HEK293 (cell line): ENCODE measurements at regions not wholly inside any gene's neighbourhood (a gene's known extent, or its start where the extent isn't known, plus 50 kb on each side); places are given as distances from the start of the nearest gene placed in this dataset.

ENCODE experiments used
- ATF2 ChIP-seq: fragments of 450-650 bp; formaldehyde crosslinking; IDR thresholded peaks from 2 replicates; pipeline ENCODE4 v1.5.1; 2016; ENCODE audit warnings: missing biosample characterization, missing genetic modification characterization, low read depth
- CTCF ChIP-seq: fragments of 450-650 bp; formaldehyde crosslinking; IDR thresholded peaks from 2 replicates; pipeline ENCODE4 v1.5.1; 2016; ENCODE audit warnings: missing biosample characterization, missing genetic modification characterization
- KLF1 ChIP-seq: fragments of 450-650 bp; formaldehyde crosslinking; IDR thresholded peaks from 2 replicates; pipeline ENCODE4 v1.5.1; 2016; ENCODE audit warnings: missing biosample characterization, missing genetic modification characterization
- MZF1 ChIP-seq: fragments of 450-650 bp; formaldehyde crosslinking; IDR thresholded peaks from 2 replicates; pipeline ENCODE4 v1.5.1; 2017; ENCODE audit warnings: missing biosample characterization, missing genetic modification characterization, borderline replicate concordance
- RBAK ChIP-seq: fragments of 450-650 bp; formaldehyde crosslinking; IDR thresholded peaks from 2 replicates; pipeline ENCODE4 v1.5.1; 2016; ENCODE audit warnings: missing biosample characterization, missing genetic modification characterization
- ZNF423 ChIP-seq: fragments of 450-650 bp; formaldehyde crosslinking; IDR thresholded peaks from 2 replicates; pipeline ENCODE4 v1.5.1; 2016; ENCODE audit warnings: missing biosample characterization, missing genetic modification characterization
- ZNF830 ChIP-seq: fragments of 450-650 bp; IDR thresholded peaks from 2 replicates; pipeline ENCODE4 v1.5.0; 2018; ENCODE audit warnings: missing biosample characterization, missing genetic modification characterization, low read depth, mild to moderate bottlenecking, moderate library complexity

DNA sequence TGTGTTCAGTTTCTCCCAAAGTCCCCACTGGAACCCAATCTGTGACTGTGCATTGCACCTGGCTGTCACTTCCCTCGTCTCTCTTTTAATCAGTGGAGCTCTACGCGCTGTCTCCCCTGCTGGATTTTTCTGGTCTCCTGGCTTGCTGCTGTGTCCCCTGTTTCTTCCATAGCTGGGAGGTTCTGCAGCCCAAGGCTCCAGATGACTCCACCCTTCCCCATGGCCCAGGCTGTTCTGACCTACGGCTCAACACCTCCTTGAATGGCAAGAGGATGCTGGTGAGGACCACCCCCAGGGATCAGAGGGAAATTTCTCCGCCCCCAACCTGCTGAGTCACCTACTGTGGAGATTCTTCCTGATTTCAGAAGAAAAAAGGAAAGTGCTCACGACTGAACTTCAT lies 961.4 kb upstream of the ZNF722 start:
- TF ChIP-seq ZNF423 (tag by site-specific recombination) (no peak), MZF1 (tag by site-specific recombination) (no peak), RBAK (no peak), KLF1 (no peak), ZNF830 (tag by site-specific recombination) (no peak), ATF2 (tag by site-specific recombination) (no peak), CTCF (tag by site-specific recombination) (no peak)
